Breast epithelium (tissue), 3 donors: ENCODE measurements at regions not wholly inside any gene's neighbourhood (a gene's known extent, or its start where the extent isn't known, plus 50 kb on each side); places are given as distances from the start of the nearest gene placed in this dataset.

Experiments used
- POLR2A ChIP-seq: fragments of 450-650 bp; IDR thresholded peaks from one replicate; pipeline ENCODE4 v1.6.1; 2016; ENCODE audit warnings: antibody characterized with exemption, mild to moderate bottlenecking, moderate library complexity
- POLR2AphosphoS5 ChIP-seq, 3 donors: sonication (generic); formaldehyde crosslinking; IDR thresholded peaks; one replicate each; pipeline ENCODE4 v1.6.1; 2017; ENCODE audit warnings: antibody characterized with exemption in 3 of 3
- TF ChIP-seq, protein P1 (sequence below), 3 donors: fragments of 450-650 bp; IDR thresholded peaks; one replicate each; pipeline ENCODE4 v1.5.1; 2016 to 2017; ENCODE audit warnings: antibody characterized with exemption in 3 of 3, mild to moderate bottlenecking in 3 of 3, moderate library complexity in 3 of 3

DNA sequence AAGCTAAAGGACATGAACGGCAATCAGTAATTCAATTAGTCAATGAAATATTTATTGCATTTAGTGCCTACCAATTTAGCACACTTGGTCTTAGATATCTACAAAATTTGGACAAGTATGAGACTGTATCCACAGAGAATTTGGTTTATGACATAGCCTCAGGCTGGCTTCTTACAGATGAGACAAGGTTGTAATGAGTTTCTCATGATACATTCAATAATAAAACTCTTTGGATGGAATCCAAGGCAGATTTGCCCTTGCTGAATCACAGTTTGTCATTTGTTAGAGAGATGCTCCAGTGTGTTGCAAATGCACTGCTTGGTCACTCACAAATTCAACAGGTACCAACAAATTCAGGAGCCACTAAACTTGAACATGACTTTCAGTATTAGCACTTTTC lies 162.5 kb downstream of the GPR37 start:
- TF ChIP-seq, protein P1, sequence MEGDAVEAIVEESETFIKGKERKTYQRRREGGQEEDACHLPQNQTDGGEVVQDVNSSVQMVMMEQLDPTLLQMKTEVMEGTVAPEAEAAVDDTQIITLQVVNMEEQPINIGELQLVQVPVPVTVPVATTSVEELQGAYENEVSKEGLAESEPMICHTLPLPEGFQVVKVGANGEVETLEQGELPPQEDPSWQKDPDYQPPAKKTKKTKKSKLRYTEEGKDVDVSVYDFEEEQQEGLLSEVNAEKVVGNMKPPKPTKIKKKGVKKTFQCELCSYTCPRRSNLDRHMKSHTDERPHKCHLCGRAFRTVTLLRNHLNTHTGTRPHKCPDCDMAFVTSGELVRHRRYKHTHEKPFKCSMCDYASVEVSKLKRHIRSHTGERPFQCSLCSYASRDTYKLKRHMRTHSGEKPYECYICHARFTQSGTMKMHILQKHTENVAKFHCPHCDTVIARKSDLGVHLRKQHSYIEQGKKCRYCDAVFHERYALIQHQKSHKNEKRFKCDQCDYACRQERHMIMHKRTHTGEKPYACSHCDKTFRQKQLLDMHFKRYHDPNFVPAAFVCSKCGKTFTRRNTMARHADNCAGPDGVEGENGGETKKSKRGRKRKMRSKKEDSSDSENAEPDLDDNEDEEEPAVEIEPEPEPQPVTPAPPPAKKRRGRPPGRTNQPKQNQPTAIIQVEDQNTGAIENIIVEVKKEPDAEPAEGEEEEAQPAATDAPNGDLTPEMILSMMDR (IDR thresholded peaks at IDR 0.05) = no peak
- TF ChIP-seq POLR2A (no peak), POLR2AphosphoS5 (IDR thresholded peaks at IDR 0.05) (no peak)
